CD4-positive, alpha-beta T cell treated with Interleukin-12 subunit alpha and Interleukin-12 subunit beta, for 1 hour (primary cell): ENCODE measurements at regions not wholly inside any gene's neighbourhood (a gene's known extent, or its start where the extent isn't known, plus 50 kb on each side); places are given as distances from the start of the nearest gene placed in this dataset.
"Not testable (repeated sequence)": the region's sequence is repeated elsewhere in the genome, so short reads cannot be mapped to it uniquely, and the experiment has no call there.

Source experiments
- DNase-seq: peaks from one replicate; pipeline ENCODE4 v3.0.0-alpha.2; 2020

DNA sequence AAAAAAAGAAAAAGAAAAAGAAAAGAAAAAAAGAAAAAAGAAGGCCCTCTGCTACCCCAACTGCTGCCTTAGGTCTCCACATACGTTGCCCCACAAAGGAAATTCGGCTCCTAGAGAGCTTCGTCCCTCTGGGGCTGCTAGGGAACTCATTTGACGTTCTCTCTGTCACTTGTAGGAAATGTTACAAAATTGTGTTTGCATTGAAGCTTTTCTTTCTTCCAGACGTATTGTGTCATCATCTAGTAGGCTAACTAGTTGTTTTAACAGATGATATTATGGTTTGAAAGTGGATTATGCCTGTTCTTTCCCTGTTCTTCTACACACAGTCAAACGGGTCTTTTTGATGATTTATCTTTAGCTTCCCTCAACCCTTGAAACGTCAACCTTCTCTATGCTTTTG lies 125.3 kb downstream of the BDH1 start:
- DNase-seq = no peak

DNA sequence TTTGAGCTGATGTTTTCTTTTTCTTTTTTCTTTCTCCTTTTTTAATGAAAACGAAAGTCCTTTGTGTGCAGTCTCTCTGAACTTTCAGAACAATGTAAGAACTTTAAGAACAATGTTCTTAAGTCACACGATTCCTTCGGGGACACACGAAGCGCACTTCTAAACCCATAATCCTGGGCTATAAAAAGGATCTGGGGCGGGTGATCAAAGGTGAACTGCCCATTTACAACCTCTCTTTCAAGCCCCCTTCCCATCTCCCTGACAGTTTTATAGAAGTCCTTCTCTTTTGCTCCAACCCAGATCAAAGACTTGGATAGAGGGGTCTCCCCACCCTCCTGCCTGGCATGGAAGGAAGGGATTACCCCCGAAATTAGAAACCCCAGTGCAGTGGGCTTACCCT lies 126.8 kb downstream of the BDH1 start:
- DNase-seq = no peak

DNA sequence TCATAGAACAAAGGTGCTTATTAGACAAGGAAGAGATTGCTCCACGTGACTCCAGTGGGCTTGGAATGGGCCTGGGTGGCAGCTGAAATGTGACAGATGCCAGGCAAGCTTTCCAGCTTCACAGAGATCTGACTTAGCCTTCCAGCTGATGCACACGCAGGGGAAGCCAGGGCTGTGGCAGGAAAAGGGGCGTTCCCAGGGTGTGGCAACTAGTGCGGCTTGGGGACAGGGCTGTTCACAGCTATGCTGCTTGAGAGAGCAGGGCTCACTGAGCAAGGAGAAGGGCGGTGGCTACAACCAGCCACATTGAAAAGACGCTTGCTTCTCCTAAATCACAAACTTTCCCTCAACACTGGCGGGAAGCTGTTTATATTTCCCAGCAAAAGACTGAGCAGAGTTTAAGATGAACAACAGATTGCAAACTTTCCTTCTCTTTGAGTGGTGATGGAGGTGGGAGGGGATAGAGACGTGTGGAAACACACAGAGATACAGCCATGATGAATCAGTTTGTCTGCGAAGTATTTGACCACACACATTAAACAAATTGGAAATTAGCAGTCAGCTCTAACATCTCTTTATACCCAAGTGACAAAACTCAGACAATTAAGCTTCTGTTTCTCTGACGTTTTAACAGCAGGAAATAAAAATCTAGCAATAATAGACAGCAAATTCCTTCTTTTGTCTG lies 127.5 kb downstream of the BDH1 start:
- peak; percentile 20 for DNase-seq

DNA sequence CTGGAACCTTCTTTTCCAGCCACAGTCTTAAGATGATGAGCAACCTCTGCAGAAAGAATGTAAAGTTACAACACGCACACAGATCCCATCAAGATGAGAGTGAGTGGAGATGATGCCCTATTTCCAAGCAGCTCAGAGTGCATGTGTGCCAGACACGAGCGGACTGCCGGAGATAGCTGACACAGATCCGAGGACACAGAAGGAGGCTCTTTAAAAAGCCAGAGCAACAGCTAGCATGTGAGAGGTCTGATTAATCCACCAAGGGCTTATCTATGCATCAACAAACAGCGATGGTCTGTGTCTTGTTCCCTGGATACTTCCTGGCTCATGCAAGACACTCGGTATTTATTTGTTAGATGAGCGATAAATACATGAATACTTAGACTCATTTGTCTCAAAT lies 128.6 kb upstream of the DLG1 start:
- no peak for DNase-seq

DNA sequence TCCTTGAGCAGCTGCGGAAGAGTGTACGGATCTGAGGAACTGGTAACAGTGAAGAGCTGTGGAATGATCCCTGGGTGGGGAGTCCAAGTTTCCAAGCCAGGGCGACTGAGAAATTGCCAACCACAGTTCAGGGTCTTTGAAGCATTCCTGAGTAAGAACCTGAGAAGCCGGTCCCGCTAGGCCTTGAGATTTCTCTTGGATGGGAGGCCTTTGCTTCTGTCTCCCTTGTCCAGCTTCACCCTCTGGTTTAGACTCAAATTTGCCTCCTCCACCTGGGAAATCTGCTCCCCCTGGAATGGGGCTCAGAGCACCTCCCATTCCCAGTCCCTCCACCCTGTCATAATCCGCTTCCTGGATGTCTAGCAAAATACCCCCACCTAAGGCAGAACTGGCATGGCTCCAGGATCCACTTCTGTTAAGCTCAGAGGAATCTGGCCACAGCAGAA lies 127.7 kb upstream of the DLG1 start:
- no peak for DNase-seq

DNA sequence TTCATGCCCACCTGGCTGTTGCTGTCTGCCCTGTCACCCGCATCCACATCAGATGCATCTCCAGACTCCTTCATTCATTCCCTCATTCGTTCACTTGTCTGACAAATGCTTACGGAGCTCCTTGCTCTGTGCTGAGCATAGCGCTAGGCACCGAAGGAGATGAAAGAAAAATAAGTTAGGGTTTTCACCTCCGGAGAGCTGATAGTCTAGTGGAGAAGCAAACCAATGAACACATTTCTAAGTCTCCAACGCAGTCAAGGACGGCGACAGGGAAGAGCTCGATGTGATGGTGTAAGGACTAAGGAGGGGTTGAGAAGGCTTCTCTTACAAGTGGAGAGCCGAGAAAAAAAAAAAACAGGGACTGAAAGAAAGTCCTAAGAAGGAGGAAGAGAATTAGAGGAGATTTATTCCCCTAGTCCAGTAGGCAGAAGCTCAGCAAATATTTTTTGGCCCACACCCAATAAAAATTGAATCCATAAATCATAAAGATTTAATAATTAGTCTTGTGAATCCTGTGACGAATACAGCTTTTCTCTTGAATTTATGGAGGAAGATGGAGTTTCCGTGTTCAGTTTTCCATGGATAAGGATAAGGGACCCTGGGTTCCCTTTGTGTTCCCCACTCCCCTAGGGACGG lies 127.2 kb upstream of the DLG1 start:
- DNase-seq = no peak

DNA sequence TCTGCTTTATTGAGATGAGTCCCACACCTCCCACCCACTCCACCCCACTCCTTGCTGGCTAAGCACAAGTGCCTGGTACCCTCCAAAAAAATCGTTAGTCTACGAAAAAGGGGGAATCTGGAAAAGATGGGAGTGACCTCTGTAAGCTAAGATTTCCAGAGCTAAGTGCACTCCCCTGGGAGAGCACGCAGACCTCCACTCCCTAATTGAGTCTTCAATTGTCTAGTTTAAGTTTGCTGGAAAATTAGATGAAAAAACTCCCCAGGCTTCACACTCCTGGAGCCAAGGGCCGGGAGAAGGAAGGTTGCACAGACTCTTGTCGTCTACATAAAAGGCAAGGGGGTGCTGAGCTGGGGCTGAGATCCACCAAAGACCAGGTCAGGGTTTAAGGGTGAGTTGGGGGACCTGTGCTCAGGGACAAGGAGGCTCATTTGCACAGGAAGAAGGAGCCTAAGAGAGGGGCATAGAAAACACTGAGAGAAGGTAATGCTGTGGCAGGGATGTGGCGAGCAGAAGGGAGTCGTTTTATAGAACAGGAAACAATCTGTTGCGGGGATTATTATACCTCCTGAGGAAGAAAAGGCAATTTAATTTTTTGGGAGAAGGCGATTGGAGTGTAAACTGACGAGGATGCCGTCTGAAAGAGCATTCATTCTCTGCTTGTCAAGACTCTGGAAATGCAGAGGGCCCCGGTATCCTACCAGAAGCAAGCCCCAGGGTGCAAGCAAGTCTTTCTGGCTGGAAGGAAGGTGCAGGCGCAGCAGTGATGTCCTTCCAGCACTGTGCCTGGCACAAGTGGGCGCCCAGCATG lies 126.5 kb upstream of the DLG1 start:
- no peak for DNase-seq

DNA sequence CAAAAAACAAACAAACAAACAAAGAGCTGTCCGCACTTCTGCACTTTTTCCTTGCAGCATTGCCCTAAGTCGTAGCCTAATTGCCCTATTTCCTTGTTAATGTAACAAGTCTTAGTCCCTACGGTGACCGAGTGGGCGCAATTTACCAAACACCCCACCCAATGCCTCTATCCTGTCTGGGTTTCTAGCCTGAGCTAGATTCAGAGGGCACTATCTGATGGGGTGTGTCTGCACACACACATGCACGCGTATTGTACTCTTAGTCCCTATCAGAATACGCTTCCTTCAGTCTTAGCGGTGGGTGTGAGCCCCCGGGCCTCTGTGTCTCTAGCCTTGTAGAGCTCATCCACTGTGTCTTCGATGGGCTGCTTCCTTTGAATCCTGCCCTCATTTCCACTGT lies 125.9 kb upstream of the DLG1 start:
- no peak for DNase-seq

DNA sequence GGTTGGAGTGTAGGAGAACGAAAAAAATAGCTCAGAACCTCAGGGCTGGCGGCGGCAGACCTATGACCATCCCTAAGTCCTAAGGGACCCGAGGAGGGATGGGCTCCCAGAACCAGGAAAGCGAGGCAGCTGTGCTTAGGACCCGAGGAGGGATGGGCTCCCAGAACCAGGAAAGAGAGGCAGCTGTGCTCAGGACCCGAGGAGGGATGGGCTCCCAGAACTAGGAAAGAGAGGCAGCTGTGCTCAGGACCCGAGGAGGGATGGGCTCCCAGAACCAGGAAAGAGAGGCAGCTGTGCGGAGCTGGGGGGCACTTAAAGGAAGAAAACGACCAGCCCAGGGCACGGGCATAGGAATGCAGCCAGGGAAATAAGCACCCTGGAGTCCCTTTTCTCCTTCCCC lies 125.0 kb upstream of the DLG1 start:
- no peak for DNase-seq

DNA sequence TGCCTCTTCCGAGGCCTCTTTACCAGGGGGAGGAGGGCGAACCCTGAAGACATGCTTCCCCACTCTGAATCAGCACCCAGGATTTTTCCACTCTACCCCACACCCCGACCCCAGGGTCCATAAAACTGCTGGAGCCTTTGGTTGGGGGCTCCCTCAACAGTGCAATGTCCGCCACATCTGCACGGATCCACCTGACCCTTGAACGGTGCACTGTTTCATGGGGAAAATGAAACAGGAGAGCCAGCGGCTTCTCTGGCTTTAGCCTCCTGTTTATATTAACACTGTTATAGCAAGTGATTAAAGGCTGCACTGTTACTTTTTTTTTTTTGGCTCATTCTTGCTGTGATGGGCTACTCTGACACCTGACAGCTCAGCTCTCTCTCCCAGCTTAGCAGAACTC lies 124.1 kb upstream of the DLG1 start:
- no peak for DNase-seq

DNA sequence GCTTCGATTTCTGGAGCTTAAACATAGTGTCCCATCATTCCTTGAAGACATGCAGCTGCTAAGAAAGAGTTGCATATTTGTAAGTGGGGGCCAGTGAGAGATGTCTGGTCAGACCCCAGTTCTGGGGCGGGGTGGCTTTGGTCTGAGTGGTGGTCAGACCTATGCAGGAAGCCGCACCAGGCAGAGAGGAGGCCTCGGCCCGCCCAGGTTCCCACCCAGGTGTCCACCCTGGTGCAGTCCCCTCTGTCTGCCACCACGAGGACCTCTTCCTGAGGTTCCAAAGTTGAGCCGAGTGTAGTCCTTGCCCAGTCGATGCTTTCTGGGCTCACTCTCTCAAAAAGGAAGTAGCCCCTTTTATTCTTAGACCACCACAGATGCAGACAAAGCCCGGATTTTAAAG lies 122.6 kb upstream of the DLG1 start:
- DNase-seq = no peak

DNA sequence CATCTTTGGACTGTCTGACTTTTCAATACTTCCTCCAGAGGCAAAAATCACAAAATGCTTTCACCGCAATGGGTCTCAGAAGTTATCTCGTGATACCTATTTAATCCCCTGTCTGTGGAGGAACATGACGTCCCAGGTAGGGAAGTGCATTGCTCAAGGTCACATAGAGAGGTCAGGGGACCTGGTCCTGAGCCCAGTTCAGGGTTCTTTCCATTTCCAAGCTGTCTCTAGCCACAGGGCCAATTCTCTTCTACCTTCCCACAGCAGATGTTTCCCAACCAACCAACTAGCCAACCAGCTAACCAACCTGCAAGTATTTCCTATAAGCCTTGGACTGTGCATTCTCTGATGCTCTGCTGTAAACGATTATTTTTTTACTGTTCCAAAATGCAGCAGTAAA lies 122.2 kb upstream of the DLG1 start:
- DNase-seq = no peak

DNA sequence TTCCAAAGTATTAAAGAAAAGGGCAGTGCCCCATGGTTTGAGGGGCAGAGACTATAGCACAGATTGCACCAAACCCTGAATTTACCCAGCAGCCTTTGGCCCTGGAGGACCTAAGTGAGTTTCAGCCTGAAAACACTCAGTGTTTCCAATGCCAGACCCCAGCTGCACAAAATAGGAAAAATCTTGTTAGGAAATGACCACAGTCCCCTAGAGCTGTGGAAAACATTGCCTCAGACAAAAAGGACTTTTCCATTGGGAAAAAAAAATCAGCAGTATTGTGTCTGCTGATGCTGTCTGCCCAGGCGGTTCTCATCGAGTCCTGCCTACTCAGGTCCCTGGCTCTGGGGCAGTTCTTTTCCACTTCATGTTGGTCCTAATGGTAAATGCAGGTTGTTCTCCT lies 121.7 kb upstream of the DLG1 start:
- DNase-seq = no peak

DNA sequence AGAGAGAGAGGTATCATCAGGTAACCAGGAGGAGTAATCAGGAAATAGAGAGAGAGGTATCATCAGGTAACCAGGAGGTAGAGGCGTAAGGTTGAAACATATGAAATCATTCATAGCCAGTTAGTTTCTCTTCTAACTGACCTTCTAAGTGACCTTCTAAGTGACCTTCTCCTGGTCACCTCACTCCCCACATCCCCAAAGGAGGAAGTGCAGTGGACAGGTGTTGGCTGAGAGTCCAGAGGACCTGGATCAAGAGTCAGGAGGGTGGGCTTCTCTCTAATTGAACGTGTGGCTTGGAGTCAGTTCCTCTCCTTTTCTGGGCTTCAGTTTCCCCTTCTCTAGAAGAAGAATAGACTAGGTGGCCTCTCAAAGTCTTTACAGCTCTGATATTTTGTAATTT lies 121.3 kb upstream of the DLG1 start:
- DNase-seq = no peak

DNA sequence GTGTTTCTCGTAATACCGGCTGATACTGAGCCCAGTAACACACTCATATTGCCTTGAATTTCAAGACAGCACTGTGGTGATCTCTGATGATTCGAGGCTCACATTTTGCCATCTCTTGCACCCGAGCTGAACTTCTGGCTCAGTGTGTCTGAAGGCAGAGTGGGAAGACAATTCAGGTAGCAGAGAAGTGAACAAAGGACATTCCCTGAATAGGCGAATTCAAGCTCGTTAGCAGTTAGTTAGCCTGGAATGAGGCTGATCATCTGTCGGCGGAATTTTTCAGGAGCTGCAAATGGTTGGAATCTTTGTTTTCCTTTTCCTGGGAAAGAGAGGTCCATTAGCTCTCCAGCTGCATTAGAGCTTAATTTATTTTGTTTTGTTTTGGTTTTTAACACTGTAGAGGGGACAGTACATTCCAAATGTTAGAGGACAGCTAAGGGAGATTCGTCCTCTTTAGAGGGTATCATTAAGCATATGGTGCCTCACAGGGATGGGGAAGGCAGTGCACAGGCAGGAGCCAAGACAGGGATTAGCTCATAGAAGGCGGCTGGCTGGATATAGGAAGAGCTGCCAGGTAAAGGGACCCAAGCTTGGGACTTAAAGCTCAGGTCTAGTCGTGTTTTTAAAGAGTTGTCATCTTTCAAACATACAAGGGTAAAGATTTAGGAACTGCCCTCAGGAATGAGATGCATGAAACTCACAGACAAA lies 119.7 kb upstream of the DLG1 start:
- DNase-seq = no peak

DNA sequence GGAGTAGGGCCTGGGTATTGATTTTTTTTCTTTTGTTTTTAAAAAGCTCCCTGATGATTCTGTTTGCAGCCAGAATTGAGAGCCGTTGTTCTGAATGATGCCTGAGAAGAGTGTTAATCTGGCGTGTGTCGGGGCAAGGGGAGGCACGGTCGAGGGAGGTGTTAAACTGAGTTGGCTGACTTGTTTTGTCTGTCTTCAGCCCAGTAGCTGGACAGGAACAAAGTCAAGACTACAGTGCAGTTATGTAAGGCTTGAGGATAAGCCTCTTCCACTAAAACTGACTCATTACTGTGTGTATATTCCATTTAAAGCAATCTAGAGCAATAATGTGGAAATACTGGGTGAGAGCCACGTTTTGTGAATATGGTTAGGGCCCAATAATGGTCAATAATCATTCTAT lies 119.0 kb upstream of the DLG1 start:
- DNase-seq = no peak

DNA sequence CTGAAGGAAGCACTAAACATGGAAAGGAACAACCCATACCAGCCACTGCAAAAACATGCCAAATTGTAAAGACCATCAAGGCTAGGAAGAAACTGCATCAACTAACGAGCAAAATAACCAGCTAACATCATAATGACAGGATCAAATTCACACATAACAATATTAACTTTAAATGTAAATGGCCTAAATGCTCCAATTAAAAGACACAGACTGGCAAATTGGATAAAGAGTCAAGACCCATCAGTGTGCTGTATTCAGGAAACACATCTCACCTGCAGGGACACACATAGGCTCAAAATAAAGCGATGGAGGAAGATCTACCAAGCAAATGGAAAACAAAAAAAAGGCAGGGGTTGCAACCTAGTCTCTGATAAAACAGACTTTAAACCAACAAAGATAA lies 113.5 kb upstream of the DLG1 start:
- DNase-seq = not testable (repeated sequence)

DNA sequence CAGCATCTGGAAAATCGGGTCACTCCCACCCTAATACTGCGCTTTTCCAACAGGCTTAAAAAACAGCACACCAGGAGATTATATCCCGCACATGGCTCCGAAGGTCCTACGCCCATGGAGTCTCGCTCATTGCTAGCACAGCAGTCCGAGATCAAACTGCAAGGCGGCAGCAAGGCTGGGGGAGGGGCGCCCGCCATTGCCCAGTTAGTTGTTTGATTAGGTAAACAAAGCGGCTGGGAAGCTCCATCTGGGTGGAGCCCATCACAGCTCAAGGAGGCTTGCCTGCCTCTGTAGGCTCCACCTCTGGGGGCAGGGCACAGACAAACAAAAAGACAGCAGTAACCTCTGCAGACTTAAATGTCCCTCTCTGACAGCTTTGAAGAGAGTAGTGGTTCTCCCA lies 111.8 kb upstream of the DLG1 start:
- DNase-seq = not testable (repeated sequence)

DNA sequence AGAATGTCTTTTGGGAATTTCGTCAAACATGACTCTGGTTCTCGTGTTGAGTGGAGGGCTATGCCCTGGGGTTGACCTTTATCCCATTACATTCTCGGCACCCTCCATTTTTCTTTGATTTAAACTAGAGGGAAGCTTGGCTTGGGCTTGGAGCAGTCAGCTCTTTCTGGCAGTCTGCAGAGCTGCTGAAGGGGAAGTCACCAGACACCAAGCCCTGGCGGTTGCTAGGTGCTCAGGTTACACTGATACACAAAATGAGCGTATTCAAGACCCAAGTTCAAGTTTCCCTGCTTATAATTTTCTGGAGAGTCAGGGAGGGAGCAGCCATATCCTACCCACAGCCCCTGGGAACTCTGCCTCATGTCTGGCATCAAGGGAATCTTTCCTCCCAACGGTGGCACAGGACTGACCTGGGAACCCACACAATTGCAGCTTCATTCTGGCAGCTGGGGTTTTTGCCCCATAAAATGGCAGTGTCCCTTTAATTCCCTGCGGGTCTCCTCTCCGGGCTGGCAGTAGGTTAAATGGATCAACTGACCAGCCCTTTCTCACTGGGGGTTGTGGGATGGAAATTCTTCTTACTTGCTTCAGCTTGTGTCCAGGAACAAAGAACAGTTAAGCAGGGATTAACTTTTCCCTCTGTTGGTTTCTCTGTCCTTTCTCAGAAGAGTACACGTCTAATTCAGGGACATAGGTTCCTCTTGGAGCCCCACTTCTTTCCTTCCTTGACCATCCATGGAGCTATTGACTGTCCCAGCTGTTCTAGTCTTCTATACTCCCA lies 110.0 kb upstream of the DLG1 start:
- no peak for DNase-seq

DNA sequence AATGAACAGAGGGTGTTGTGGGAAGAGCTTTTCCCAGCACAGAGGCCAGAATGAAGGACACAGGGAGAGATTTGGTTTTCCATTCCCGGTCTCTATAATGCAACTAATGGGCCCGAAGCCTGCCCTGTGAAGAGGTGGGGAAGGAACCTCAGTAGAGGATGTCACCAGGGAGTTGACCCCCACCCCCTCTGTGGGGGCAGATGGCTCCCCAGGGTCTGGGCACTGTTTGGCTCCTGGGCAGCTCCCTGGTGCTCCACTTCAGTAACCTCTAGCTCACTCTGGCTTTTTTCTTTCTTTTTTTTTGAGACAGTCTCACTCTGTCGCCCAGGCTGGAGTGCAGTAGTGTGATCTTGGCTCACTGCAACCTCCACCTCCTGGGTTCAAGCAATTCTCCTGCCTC lies 109.1 kb upstream of the DLG1 start:
- no peak for DNase-seq

DNA sequence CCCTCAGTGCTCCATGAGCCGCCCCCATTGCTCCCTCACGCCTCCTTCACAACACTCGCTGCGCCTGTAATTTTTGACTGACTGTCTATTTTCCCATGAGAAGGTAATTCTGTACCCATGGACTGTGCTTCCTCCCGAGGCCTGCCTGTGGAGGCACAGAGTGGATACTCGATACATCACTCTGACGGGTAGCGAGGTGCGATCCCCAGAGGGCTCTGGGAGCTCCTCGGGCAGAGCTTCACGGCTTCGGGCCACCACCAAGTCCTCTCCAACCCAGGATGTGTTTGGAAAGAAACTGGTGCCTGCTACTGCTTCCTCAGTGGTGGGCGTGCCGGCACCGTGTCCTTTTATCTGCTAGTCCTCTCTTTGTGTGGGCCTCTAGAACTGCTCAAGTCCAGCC lies 108.6 kb upstream of the DLG1 start:
- no peak for DNase-seq

DNA sequence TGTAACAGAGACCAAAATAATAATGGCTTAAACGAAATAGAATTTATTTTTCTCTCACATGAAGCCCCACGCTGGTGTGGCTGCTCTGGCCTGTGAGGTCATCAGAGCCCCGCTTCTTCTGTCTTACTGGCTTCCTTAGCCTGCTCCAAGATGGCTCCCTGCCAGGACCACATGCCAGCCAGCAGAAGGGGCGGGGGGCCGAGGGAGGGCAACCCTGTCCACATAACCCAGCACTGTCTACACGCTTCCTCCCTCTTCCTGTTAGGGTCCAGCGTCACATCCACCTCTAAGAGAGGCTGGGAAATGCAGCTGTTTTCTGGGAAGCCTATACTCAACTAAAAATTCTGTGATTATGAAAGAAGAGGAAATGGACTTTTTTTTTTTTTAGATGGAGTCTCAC lies 107.9 kb upstream of the DLG1 start:
- no peak for DNase-seq

DNA sequence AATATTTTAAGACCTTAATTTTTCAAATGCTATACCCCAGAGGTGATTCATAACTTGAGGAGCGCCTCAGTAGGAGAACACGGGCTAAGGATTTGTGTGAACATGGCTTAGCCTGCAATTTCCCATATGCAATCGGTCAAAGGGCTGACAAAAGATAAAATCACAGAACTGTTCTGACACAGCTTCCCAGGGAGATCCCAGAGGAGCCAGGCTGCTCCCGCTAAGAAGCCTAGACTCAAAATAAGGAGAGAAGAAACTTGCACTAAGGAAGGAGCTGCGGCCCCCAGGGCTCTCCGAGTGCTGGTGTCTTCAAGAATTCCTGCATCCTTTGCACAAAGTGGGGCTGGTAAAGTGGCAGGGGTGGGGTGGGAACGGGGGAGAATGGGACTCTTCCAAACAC lies 106.3 kb upstream of the DLG1 start:
- no peak for DNase-seq
